22Rv1 (cell line): ENCODE measurements at regions not wholly inside any gene's neighbourhood (a gene's known extent, or its start where the extent isn't known, plus 50 kb on each side); places are given as distances from the start of the nearest gene placed in this dataset.

ENCODE experiments used
- ZFX ChIP-seq: fragments of 450-650 bp; IDR thresholded peaks from 2 replicates; pipeline ENCODE4 v1.6.1; 2017; ENCODE audit warnings: antibody characterized with exemption, borderline replicate concordance
- TF ChIP-seq, protein P1 (sequence below): fragments of 450-650 bp; IDR thresholded peaks from 2 replicates; pipeline ENCODE4 v1.5.1; 2017; ENCODE audit warnings: mild to moderate bottlenecking

DNA sequence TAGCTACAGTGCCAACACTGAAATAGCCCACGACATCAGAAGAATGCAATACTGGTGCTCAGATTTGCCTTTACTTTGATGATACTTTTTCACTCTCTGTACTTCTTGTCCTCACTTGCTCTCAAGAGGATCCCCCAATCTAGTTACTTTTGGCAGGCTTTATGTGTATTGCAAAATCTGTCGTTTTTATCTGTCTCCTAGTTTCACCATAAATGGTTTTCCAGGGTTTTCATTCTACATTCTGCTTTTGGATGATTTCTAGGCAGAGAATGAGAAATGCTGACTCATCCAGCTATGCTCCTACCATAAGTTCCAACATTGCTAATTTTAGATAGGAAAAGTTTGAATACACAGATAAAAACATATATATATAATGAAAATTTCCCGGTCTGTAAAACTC lies 659.5 kb upstream of the NRG3 start:
- TF ChIP-seq, protein P1, sequence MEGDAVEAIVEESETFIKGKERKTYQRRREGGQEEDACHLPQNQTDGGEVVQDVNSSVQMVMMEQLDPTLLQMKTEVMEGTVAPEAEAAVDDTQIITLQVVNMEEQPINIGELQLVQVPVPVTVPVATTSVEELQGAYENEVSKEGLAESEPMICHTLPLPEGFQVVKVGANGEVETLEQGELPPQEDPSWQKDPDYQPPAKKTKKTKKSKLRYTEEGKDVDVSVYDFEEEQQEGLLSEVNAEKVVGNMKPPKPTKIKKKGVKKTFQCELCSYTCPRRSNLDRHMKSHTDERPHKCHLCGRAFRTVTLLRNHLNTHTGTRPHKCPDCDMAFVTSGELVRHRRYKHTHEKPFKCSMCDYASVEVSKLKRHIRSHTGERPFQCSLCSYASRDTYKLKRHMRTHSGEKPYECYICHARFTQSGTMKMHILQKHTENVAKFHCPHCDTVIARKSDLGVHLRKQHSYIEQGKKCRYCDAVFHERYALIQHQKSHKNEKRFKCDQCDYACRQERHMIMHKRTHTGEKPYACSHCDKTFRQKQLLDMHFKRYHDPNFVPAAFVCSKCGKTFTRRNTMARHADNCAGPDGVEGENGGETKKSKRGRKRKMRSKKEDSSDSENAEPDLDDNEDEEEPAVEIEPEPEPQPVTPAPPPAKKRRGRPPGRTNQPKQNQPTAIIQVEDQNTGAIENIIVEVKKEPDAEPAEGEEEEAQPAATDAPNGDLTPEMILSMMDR = no peak
- no peak for TF ChIP-seq ZFX
